Heart left ventricle (tissue), 13 donors: ENCODE measurements at regions not wholly inside any gene's neighbourhood (a gene's known extent, or its start where the extent isn't known, plus 50 kb on each side); places are given as distances from the start of the nearest gene placed in this dataset.

Experiments used
- CTCF ChIP-seq, 12 donors: fragments of 200-600 bp; sonication (generic) in 4 of 12; IDR thresholded peaks; one replicate each; pipeline versions ENCODE4 v1.5.0 to v1.8.0; 2018 to 2022; ENCODE audit warnings: antibody characterized with exemption in 12 of 12, mild to moderate bottlenecking in 5 of 12
- POLR2A ChIP-seq, 2 donors: fragments of 450-650 bp; IDR thresholded peaks; one replicate each; pipeline ENCODE4 v1.6.1; 2017; ENCODE audit warnings: antibody characterized with exemption in 2 of 2, mild to moderate bottlenecking in 2 of 2, moderate library complexity in 2 of 2
- donor health status: ischemic (EF 13 %, LVEDD 7.1; RV severe dilation, severe dysfunction).
- donor health status: DM: no; HTN: yes; CAD: no.
- donor health status: DM: no; HTN: no; CAD: no.
- donor health status: ischemic (EF 25% LVEDD 6.9; RV normal size, moderate dysfunction).
- donor health status: ischemic (EF 25% LVEDD 5.7; RV mildly dilated, moderate dysfunction).
- donor health status: ischemic (EF 35%, LVEDD 5.7; RV mildly dilated, moderate dysfunction).
- donor health status: nonischemic (EF 11% LVEDD 7.7; RV severe dilation, severe dysfunction).
- donor health status: DM: yes; HTN: yes; CAD: no.
- donor health status: PGD.
- donor health status: ischemic (EF 29% LVEDD 5.4; RV normal size, mild dysfunction).
- donor health status: nonischemic (EF 23%, LVEDD 6.1; RV moderate dilation, normal function).

- no peak for TF ChIP-seq POLR2A (IDR thresholded peaks at IDR 0.05)
- TF ChIP-seq CTCF (IDR thresholded peaks at IDR 0.05) = no peak
Observed at GRCh38 chr14:71607056-71607455, 325.2 kb upstream of the RGS6 start.
